Caki2 (cell line): ENCODE measurements at regions not wholly inside any gene's neighbourhood (a gene's known extent, or its start where the extent isn't known, plus 50 kb on each side); places are given as distances from the start of the nearest gene placed in this dataset.
"Not testable (repeated sequence)": the region's sequence is repeated elsewhere in the genome, so short reads cannot be mapped to it uniquely, and the experiment has no call there.

Experiments used
- DNase-seq: peaks from one replicate; pipeline ENCODE4 v3.0.0-alpha.2; 2015; ENCODE audit warnings: low read depth
- in situ Hi-C: cut with HindIII; loops from 2 replicates; pipeline ENCODE4 v1.10.0; 2016; ENCODE audit warnings: low sequenced_read_pairs, low pct_unique_long_range_greater_than_20kb, mixed read lengths

GRCh38 chr4:149914119-149915115 lies 98.8 kb upstream of the IQCM start:
- DNase-seq = peak; percentile 21
- in situ Hi-C loops = no loop called here

DNA sequence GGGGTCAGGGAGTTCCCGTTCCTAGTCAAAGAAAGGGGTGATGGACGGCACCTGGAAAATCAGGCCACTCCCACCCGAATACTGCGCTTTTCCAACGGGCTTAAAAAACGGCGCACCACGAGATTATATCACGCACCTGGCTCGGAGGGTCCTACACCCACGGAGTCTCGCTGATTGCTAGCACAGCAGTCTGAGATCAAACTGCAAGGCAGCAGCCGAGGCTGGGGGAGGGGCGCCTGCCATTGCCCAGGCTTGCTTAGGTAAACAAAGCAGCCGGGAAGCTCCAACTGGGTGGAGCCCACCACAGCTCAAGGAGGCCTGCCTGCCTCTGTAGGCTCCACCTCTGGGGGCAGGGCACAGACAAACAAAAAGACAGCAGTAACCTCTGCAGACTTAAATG lies 100.1 kb upstream of the IQCM start:
- in situ Hi-C loops, DNase-seq: not testable (repeated sequence)

DNA sequence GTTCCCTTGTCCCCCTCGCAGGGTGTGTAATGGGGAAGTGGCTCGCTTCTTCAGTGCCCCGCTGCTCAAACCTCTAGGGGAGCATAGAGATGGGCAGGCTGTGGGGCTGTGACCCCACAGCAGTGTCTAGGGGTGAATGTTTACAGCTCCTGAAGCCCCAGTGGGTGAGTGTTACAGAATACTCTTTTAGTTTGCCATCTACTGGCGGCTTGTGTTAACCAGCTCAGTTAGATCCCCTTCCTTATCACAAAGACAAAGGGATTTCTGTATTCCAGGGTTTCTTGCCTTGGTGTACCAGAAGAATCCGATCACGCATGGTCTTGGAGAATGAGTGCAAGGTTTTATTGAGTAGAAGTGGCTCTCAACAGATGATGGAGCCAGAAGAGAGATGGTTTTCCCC lies 108.1 kb upstream of the IQCM start:
- in situ Hi-C loops = no loop called here
- no peak for DNase-seq

DNA sequence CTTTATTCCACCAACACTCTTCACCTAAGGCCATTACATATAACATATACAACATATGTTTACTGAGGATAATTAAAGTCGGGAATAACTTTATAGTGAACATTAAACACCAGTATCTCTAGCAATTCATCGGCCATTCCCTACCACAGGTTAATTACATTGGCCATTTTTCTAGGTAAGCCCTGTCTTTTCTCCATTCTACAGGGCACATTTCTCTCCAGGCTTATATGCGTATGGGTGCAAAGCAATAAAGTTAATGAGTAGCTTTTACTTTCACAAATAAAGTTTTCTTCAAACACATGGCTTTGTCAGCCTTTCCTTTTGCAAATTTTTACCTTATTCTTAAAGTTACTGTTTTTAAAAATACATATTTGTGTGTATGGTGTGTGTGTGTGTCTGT lies 111.9 kb upstream of the IQCM start:
- DNase-seq = no peak
- in situ Hi-C loops = no loop called here

GRCh38 chr4:149928507-149928906 lies 112.9 kb upstream of the IQCM start:
- in situ Hi-C loops = no loop called here
- no peak for DNase-seq

GRCh38 chr4:149931431-149931830 lies 115.8 kb upstream of the IQCM start:
- no peak for DNase-seq
- in situ Hi-C loops = no loop called here

- DNase-seq = no peak
- in situ Hi-C loops = no loop called here
These were observed 116.5 kb upstream of the IQCM start for GRCh38 chr4:149932188-149932587.

DNA sequence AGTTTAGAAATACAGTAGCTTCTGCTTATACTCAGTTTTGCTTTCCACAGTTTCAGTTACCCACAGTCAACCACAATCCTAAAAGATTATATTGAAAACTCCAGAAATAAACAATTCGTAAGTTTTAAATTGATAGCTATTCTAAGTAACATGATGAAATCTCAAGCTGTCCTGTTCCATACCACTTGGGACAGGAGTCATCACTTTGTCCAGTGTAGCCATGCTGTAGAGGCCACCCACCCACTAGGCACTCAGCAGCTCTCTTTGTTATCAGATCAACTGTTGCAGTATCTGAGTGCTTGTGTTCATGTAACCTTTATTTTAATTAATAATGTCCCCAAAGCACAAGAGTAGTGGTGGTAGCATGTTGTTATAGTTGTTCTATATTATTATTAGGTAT lies 117.5 kb upstream of the IQCM start:
- in situ Hi-C loops = no loop called here
- DNase-seq = no peak

DNA sequence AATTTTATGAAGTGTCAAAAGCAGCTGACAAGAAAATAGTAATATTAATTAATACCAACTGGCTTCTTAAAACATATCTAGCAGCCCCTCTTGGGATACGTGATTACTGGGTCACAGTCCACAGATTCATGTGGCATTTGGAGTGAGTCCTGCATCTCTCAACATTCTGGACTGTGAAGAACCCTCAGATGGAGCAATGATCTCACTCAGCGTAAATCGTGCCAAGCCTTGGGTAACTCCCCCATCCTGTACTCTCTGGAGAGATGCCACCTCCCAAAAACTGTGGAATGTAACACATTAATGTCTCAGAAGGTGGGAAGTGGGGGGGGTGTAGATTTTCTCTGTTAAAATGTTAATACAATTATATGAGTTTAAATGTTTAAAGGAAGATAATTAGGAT lies 118.2 kb upstream of the IQCM start:
- DNase-seq = no peak
- in situ Hi-C loops = no loop called here

GRCh38 chr4:149949381-149949780 lies 128.9 kb upstream of the DCLK2 start:
- in situ Hi-C loops = no loop called here
- no peak for DNase-seq

DNA sequence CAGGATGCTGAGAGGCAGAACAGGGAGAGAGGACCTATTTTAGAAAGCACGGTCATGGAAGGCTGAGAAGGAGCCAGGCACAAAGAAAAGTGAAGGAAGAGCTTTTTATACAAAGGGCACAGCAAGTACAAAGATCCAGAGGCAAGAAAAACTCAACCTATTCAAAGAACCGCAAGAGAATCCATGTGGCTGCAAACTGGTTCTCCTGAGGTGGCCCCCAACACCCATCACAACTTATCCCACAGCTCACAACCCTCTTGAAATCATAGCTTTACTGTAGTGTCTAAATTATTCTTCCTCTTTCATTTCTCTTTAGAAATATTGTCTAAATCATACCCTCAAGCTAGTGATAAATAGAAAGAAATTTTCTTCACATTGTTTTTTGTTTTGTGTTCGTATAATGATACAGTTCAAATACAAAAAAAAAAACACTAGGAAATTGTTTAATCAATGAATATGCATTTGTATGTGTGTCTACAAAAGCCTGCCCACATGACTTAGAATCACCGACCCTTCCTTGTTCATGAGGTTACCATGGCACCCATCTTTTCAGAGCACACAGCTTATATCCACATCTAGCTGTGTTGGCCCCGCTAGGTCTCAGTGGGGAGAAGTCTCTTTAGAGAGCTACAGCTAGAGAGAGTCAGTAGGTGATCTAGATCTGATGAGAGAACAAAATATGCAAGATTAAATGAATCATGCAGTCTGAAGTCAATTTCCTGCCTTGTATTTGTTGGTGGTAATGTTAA lies 126.9 kb upstream of the DCLK2 start:
- in situ Hi-C loops = no loop called here

GRCh38 chr4:149952101-149952500 lies 126.1 kb upstream of the DCLK2 start:
- in situ Hi-C loops = no loop called here
- no peak for DNase-seq

More for the DNA sequence above, 126.9 kb upstream of the DCLK2 start:
- no peak for DNase-seq

DNA sequence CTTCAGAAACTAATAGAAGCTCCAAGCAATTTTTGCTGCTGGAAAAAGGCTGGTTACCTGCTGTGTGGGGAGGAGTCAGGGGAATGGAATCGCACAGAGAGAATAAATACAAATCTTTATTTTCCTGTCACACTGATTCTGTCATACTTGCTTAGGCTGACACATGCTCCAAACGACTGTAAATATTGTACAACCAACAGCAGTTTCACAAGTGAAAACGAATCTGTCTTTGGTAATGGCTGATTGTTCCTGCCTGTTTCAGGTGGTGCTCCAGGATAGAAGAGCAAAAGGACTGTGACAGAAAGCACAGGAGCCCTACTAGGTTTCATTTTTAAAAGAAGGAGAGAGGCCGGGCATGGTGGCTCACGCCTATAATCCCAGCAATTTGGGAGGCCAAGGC lies 125.5 kb upstream of the DCLK2 start:
- DNase-seq = no peak
- in situ Hi-C loops = no loop called here

- DNase-seq = no peak
- in situ Hi-C loops = no loop called here
These were observed 122.4 kb upstream of the DCLK2 start for GRCh38 chr4:149955780-149956390.

GRCh38 chr4:149956678-149957077 lies 121.6 kb upstream of the DCLK2 start:
- in situ Hi-C loops = no loop called here
- DNase-seq = no peak

- peak; percentile 54 for DNase-seq
These were observed 116.2 kb upstream of the DCLK2 start for GRCh38 chr4:149961876-149962597.

DNA sequence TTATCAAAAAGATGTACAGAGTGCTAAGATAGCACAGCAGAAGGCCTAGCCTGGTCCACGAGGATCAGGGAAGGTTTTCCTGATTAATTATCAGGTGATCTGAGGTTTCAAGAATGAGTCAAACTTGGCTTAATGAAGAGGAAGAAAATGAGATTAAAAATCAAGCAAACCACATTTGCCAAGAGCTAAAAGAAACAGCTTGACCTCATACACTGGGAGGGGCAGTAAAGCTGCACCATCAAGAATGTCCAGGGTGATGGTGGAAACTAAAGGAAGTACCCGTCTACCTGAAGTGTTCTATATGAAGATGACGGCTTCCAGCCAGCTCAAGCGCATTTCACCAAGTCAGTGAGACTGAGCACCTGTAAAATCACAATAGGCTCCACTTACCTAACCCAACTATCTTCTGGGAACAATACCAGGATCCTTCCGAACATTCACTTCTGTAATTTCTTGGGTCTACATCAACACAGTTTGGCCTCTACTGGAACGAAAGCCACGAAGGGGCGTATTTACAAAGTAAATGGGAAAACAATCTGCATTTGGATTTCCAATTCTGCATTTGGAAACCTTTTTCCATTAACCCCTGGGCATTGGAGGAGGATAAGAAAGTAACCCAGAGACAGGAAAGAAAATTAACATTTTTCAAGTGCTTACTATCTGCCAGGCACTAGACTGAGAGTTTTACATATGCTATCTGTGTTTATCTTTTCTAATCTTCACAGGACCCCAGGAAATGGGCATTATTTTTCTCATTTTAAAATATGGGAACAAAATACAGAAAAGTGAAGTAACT lies 114.0 kb upstream of the DCLK2 start:
- no peak for DNase-seq
- in situ Hi-C loops = no loop called here

More at GRCh38 chr4:149961876-149962597, 116.2 kb upstream of the DCLK2 start:
- in situ Hi-C loops = no loop called here

DNA sequence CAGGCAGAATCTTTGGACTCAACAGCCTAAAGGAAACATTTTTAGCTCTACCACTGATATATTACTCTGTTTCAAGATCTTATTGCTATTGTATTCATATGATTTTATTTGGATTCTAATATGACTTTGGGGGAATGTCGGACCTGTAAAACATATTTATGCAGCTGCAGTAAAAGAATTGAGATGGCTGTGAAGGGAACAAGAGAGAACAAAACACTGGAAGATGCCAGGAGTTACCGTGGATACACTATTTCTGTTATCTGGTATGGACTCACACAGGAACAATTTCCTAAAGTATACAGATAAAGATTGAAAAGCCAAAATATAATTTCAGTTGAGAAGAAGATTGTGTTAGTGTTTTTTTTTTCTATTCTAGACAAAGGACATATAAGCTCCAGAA lies 113.0 kb upstream of the DCLK2 start:
- in situ Hi-C loops = no loop called here
- DNase-seq = no peak
